VCaP (cell line): ENCODE measurements at regions not wholly inside any gene's neighbourhood (a gene's known extent, or its start where the extent isn't known, plus 50 kb on each side); places are given as distances from the start of the nearest gene placed in this dataset.
A peak's percentile ranks its signal among the peaks of the same experiment; 100 is the strongest.

Experiments
- H3K27ac ChIP-seq: fragments of 450-650 bp; 2 replicates; pipeline ENCODE4 v1.5.1; 2017
- TF ChIP-seq, protein P1 (sequence below): fragments of 450-650 bp; conservative IDR thresholded peaks from 2 replicates; pipeline ENCODE4 v1.5.1; 2017; ENCODE audit warnings: mild to moderate bottlenecking, moderate library complexity

DNA sequence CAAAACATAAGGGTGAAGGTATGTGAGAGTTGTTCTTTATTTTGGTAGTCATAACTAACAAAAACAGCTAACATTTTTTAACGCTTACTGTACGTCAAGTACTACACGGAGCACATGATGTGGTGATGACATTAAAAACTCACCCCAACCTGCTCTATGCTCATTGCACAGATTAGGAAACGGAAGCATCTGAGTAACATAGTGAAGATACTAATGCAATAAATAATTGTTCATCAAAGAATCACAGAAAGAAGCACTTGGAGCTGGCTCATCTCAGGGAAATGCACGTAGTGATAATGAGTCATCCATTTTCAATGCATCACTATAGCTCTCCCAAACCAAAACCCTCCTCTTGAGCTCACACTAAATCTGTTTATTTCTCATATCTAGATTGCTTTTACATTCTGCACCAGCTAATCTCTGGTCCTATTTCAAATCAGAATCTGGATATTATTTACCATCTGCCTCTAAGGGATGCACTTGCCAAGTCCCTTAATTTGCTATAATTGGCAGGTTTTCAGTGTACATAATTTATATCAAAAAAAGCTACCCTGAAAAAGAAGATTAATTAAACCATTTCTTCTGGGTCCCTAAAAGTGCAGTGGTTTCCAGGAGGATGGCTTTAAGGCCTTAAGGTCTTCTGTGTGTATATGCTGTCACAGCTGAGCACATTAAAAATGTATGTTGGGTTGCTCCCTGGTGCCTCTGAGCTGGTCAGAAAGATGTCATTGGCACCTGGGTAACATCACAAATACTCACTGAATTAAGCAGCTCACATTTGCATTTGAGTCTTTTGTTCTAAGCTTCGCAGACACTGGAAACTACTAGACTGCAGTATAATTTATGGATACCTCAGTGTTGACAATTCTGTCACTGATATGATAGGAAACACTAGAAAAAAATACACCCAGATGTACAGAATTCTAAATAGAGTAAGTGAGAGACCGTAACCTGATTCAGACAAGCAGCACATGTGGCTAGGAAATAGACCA, 677.4 kb upstream of the CITED2 start:
- peak overlapping the region; percentile 37 for H3K27ac ChIP-seq
- TF ChIP-seq, protein P1, sequence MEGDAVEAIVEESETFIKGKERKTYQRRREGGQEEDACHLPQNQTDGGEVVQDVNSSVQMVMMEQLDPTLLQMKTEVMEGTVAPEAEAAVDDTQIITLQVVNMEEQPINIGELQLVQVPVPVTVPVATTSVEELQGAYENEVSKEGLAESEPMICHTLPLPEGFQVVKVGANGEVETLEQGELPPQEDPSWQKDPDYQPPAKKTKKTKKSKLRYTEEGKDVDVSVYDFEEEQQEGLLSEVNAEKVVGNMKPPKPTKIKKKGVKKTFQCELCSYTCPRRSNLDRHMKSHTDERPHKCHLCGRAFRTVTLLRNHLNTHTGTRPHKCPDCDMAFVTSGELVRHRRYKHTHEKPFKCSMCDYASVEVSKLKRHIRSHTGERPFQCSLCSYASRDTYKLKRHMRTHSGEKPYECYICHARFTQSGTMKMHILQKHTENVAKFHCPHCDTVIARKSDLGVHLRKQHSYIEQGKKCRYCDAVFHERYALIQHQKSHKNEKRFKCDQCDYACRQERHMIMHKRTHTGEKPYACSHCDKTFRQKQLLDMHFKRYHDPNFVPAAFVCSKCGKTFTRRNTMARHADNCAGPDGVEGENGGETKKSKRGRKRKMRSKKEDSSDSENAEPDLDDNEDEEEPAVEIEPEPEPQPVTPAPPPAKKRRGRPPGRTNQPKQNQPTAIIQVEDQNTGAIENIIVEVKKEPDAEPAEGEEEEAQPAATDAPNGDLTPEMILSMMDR: no peak

DNA sequence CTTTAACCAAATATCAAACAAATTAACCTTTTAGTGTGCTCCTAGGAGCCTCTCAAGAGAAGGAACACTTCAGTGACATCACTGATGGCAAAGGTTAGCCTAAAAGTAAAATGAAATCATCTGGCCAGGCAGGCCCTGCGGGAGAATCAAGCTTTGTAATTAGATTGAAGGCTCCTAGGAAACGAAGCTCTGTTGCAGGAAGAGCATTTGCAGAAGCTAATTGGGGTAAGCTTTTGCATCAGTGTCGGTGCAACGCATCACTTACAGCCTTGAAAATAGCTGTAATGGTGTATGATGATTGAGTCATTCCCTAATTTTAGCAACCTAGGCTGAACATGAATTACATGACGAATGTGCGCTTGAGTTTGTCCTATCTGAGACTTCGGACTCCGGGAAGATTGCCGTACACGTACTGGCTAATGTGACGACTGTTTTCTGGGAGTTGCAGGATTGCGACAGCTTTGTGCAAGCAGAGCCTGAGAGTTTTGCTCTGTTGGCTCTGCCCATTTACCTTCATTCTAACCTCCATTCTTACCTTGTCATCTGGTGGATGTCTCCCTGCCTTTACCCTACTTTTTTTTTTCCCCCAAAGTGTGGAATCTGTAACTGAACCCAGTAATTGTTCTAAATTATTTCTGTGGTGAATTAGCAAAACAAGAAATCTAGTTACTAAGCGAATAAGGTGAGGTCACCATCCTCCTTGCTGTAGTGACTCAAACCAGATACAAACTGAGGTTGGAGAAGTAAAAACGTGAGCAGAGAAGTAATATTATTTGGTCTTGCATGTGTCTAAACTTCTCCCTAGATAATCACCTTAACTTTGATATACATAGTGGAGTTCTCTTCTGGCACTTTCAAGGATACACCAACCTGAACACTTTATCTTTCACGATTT, 675.9 kb upstream of the CITED2 start:
- TF ChIP-seq, protein P1: no peak
- H3K27ac ChIP-seq: no peak overlapping the region

DNA sequence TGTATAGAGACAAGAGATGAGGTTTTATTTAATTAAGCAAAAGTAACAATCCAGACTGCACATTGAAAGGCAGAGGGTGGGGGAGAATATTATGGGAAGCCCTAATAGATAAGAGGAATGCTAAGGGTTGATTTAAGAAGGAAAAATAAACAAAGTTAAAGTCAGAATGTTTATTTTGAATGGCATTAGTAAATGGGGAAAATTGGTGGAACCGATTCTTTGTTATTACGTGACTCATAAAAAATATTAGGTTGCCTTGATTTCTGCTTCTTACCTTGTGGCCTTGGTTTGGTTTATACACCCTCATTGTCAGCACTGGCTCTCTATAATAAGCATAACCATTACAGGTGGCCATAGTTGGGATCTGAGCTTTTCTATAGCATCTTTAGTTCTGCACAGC, 674.8 kb upstream of the CITED2 start:
- TF ChIP-seq, protein P1: no peak
- no peak overlapping the region for H3K27ac ChIP-seq

GRCh38 chr6:140048202-140048790, 673.8 kb upstream of the CITED2 start:
- TF ChIP-seq, protein P1: no peak
- H3K27ac ChIP-seq: no peak overlapping the region

DNA sequence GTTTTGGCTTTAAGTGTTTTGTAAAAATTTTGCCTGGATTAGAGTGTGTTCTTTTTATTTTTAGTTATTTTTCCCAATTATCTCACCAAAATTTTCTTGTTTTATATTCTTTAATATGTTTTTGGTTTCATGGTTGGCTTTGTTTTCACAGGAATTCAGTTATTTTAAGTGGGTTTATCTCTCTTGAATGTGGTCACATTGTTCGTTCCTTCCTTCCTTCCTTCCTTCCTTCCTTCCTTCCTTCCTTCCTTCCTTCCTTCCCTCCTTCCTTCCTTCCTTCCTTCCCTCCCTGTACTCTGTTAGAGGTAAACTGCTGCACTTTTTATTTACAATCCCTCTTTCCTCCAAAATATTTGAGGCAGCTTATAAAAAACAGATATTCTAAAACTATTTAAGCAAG, 672.9 kb upstream of the CITED2 start:
- H3K27ac ChIP-seq: no peak overlapping the region
- TF ChIP-seq, protein P1: no peak

GRCh38 chr6:140046016-140046632, 671.7 kb upstream of the CITED2 start:
- TF ChIP-seq, protein P1: no peak
- H3K27ac ChIP-seq: no peak overlapping the region
